ENCODE measurements at regions not wholly inside any gene's neighbourhood (a gene's known extent, or its start where the extent isn't known, plus 50 kb on each side); places are given as distances from the start of the nearest gene placed in this dataset.

DNA sequence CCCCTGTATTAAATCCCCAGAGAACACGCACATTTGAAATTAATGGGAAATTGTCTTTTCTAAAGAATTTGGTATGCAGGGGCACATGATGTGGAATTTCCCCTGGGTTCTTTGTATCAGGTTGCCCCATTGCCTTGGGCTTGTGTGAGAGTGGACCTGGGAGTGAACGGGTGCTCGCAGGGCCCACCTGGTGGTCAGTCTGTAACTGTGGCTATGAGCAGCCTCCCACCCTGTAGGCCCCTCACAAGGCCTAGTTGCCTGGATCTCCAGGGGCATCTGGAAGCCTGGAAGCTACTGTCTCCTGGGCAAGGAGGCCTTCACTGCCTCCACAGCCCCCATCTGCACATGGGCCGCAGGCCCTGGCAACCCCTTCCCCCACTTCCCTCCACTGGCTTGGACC lies 96.7 kb downstream of the SLC25A47 start:
- no peaks in the 10 kb centered on the region for H3K36me3 ChIP-seq (ENCODE audit: control insufficient read depth in 1 of 2, insufficient read depth in 2 of 2, low read length in 2 of 2)
- no peaks in the 10 kb centered on the region for H3K79me2 ChIP-seq (ENCODE audit: insufficient read depth, low read length)
- H3K9me3 ChIP-seq (ENCODE audit: control insufficient read depth in 1 of 2, insufficient read depth in 1 of 2, low read depth in 1 of 2, low read length in 2 of 2): no peaks in the 10 kb centered on the region
- TF ChIP-seq YY1 (IDR thresholded peaks at IDR 0.05; ENCODE audit: extremely low read depth, insufficient replicate concordance, low read depth, low read length): no peak
- TF ChIP-seq, protein P1, sequence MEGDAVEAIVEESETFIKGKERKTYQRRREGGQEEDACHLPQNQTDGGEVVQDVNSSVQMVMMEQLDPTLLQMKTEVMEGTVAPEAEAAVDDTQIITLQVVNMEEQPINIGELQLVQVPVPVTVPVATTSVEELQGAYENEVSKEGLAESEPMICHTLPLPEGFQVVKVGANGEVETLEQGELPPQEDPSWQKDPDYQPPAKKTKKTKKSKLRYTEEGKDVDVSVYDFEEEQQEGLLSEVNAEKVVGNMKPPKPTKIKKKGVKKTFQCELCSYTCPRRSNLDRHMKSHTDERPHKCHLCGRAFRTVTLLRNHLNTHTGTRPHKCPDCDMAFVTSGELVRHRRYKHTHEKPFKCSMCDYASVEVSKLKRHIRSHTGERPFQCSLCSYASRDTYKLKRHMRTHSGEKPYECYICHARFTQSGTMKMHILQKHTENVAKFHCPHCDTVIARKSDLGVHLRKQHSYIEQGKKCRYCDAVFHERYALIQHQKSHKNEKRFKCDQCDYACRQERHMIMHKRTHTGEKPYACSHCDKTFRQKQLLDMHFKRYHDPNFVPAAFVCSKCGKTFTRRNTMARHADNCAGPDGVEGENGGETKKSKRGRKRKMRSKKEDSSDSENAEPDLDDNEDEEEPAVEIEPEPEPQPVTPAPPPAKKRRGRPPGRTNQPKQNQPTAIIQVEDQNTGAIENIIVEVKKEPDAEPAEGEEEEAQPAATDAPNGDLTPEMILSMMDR (IDR thresholded peaks at IDR 0.05 in 2 of 3, conservative IDR thresholded peaks at IDR 0.05 in 1 of 3; ENCODE audit: borderline replicate concordance in 1 of 3, insufficient read depth in 1 of 3, low read depth in 2 of 3, low read length in 2 of 3): peak in 2 of 3 experiments; percentile 28 to 34; a peak in 3 of 6 replicates
- intact Hi-C loops (cut with micrococcal nuclease): loop anchor here (10.0 kb wide), 2 partner anchors 125 to 485 kb away; partner anchors contain the start of gene RTL1
- H2AFZ ChIP-seq (ENCODE audit: low read depth, low read length, poor library complexity, severe bottlenecking): no peak overlapping the region
- H3K9me2 ChIP-seq (ENCODE audit: insufficient read depth): no peaks in the 10 kb centered on the region
- POLR2A ChIA-PET: no interaction called here
- H3K4me1 ChIP-seq (ENCODE audit: control insufficient read depth in 1 of 2, insufficient read depth in 2 of 2, low read length in 2 of 2): peaks cover 41 to 45% of the 10 kb centered on the region in 2 experiments
- H3K4me2 ChIP-seq (ENCODE audit: low read length): no peak overlapping the region
- no peak overlapping the region for H3K27ac ChIP-seq (ENCODE audit: low read depth, low read length)
- H4K20me1 ChIP-seq (ENCODE audit: insufficient read depth): no peaks in the 10 kb centered on the region
- no peak overlapping the region for H3K4me3 ChIP-seq (replicated peaks in 1 of 2; ENCODE audit: low read depth in 1 of 2, low read length in 2 of 2)
- no peak for DNase-seq (ENCODE audit: low read depth, low spot score)
- H3K27me3 ChIP-seq (ENCODE audit: insufficient read depth, low read length): no peaks in the 10 kb centered on the region
- RAD21 ChIA-PET (ENCODE audit: low non-redundant PET in 1 of 2, low total read pairs in 2 of 2, uncharacterized antibody in 2 of 2, unreplicated experiment in 2 of 2): no interaction called here
- no peak overlapping the region for H3K9ac ChIP-seq (ENCODE audit: low read length)
- no TSS peak for BruUV-seq (replicated peaks)
- no peak for ATAC-seq
- CTCF ChIA-PET: interaction anchor here (0.8 to 1.2 kb wide), 3 partner anchors 20 to 243 kb away, joined by 3 to 5 read pairs (median 4); no protein-coding TSS in a partner anchor

DNA sequence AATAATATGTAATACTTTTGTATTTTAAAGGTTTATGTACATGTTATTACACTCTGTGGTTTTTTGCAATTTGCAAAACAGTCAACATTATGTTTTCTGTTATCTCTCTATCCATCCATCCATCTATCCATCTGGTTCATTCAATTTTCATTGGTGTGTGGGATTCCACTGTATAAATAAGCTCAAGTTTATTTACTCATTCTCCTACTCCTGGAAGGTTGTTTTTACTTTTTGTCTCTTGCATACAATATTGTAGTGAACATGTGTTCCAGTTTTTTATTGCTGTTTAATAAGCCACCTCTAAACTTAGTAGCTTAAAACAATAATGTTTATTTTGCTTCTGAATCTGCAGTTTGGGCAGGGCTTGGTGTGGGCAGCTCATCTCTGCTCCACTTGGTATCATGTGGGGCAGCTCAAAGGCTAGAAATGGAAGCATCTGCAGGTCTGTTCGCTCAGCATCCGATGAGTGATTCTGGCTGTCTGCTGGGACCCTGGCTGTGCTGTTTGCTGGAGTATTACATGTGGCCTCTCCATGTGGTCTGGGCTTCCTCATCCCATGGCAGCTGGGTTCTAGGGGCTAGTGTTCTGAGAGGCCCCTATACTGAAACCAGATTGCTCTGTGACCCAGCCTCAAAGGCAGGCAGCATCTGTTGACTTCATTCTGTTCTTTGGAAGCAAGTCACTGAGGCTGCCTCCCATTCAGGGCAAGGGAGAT lies 98.8 kb downstream of the SLC25A47 start:
- intact Hi-C loops (cut with micrococcal nuclease): no loop called here

More for the DNA sequence above, 98.8 kb downstream of the SLC25A47 start:
- Histone ChIP-seq H3K4me2 (ENCODE audit: low read length) (no peak overlapping the region), H4K20me1 (ENCODE audit: insufficient read depth) (no peaks in the 10 kb centered on the region), H3K9me3 (ENCODE audit: control insufficient read depth in 1 of 2, insufficient read depth in 1 of 2, low read depth in 1 of 2, low read length in 2 of 2) (no peaks in the 10 kb centered on the region), H3K9ac (ENCODE audit: low read length) (no peak overlapping the region), H3K36me3 (ENCODE audit: control insufficient read depth in 1 of 2, insufficient read depth in 2 of 2, low read length in 2 of 2) (no peaks in the 10 kb centered on the region), H3K27me3 (ENCODE audit: insufficient read depth, low read length) (no peaks in the 10 kb centered on the region), H3K4me1 (ENCODE audit: control insufficient read depth in 1 of 2, insufficient read depth in 2 of 2, low read length in 2 of 2) (peaks cover 42 to 43% of the 10 kb centered on the region in 2 experiments), H3K79me2 (ENCODE audit: insufficient read depth, low read length) (no peaks in the 10 kb centered on the region), H3K9me2 (ENCODE audit: insufficient read depth) (no peaks in the 10 kb centered on the region), H2AFZ (ENCODE audit: low read depth, low read length, poor library complexity, severe bottlenecking) (no peak overlapping the region), H3K4me3 (replicated peaks in 1 of 2; ENCODE audit: low read depth in 1 of 2, low read length in 2 of 2) (no peak overlapping the region), H3K27ac (ENCODE audit: low read depth, low read length) (no peak overlapping the region)
- CTCF ChIA-PET: interaction anchor here (1.2 to 1.5 kb wide), 4 partner anchors 17 to 224 kb away, joined by 3 to 6 read pairs (median 5); no protein-coding TSS in a partner anchor
- TF ChIP-seq CEBPB (IDR thresholded peaks at IDR 0.05; ENCODE audit: low read depth): no peak
- TF ChIP-seq POLR2A (IDR thresholded peaks at IDR 0.05; ENCODE audit: borderline replicate concordance, extremely low read depth, insufficient read depth, insufficient read length): no peak
- no peak for TF ChIP-seq TCF7L2 (IDR thresholded peaks at IDR 0.05; ENCODE audit: borderline replicate concordance, extremely low read depth, insufficient read depth, insufficient read length)
- TF ChIP-seq, protein P2, sequence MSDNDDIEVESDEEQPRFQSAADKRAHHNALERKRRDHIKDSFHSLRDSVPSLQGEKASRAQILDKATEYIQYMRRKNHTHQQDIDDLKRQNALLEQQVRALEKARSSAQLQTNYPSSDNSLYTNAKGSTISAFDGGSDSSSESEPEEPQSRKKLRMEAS (IDR thresholded peaks at IDR 0.05): no peak
- TF ChIP-seq FOSL1 (IDR thresholded peaks at IDR 0.05; ENCODE audit: low read depth): no peak
- TF ChIP-seq ZFX (IDR thresholded peaks at IDR 0.05): no peak
- TF ChIP-seq, protein P3, sequence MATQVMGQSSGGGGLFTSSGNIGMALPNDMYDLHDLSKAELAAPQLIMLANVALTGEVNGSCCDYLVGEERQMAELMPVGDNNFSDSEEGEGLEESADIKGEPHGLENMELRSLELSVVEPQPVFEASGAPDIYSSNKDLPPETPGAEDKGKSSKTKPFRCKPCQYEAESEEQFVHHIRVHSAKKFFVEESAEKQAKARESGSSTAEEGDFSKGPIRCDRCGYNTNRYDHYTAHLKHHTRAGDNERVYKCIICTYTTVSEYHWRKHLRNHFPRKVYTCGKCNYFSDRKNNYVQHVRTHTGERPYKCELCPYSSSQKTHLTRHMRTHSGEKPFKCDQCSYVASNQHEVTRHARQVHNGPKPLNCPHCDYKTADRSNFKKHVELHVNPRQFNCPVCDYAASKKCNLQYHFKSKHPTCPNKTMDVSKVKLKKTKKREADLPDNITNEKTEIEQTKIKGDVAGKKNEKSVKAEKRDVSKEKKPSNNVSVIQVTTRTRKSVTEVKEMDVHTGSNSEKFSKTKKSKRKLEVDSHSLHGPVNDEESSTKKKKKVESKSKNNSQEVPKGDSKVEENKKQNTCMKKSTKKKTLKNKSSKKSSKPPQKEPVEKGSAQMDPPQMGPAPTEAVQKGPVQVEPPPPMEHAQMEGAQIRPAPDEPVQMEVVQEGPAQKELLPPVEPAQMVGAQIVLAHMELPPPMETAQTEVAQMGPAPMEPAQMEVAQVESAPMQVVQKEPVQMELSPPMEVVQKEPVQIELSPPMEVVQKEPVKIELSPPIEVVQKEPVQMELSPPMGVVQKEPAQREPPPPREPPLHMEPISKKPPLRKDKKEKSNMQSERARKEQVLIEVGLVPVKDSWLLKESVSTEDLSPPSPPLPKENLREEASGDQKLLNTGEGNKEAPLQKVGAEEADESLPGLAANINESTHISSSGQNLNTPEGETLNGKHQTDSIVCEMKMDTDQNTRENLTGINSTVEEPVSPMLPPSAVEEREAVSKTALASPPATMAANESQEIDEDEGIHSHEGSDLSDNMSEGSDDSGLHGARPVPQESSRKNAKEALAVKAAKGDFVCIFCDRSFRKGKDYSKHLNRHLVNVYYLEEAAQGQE (IDR thresholded peaks at IDR 0.05; ENCODE audit: low read depth): no peak
- TF ChIP-seq SIN3A (IDR thresholded peaks at IDR 0.05; ENCODE audit: low read depth): no peak
- RAD21 ChIA-PET (ENCODE audit: low non-redundant PET in 1 of 2, low total read pairs in 2 of 2, uncharacterized antibody in 2 of 2, unreplicated experiment in 2 of 2): interaction anchor here in 1 of 2 experiments (1.7 kb wide), 1 partner anchor 224 kb away, joined by 4 read pairs; no protein-coding TSS in a partner anchor
- BruUV-seq (replicated peaks): no TSS peak
- no peak for ATAC-seq
- no peak for DNase-seq (ENCODE audit: low read depth, low spot score)
- POLR2A ChIA-PET: interaction anchor here (0.7 kb wide), 1 partner anchor 17 kb away, joined by 3 read pairs; no protein-coding TSS in a partner anchor

Measured in HCT116 (cell line).